Gastroesophageal sphincter (tissue), 3 donors: ENCODE measurements at regions not wholly inside any gene's neighbourhood (a gene's known extent, or its start where the extent isn't known, plus 50 kb on each side); places are given as distances from the start of the nearest gene placed in this dataset.

Experiments
- CTCF ChIP-seq, 4 experiments: fragments of 200-600 bp in 2 of 4; fragments of 450-650 bp in 2 of 4; sonication (generic) in 1 of 4; IDR thresholded peaks; one replicate each; pipeline ENCODE4 v1.5.1; 2017 to 2019; ENCODE audit warnings: antibody characterized with exemption in 4 of 4, mild to moderate bottlenecking in 2 of 4, moderate library complexity in 2 of 4
- POLR2A ChIP-seq, 2 donors: fragments of 450-650 bp; IDR thresholded peaks; one replicate each; pipeline ENCODE4 v1.6.1; 2017; ENCODE audit warnings: antibody characterized with exemption in 2 of 2, mild to moderate bottlenecking in 2 of 2, moderate library complexity in 1 of 2
- POLR2AphosphoS5 ChIP-seq: sonication (generic); formaldehyde crosslinking; IDR thresholded peaks from one replicate; pipeline ENCODE4 v1.6.1; 2017; ENCODE audit warnings: antibody characterized with exemption

- no peak for TF ChIP-seq CTCF (IDR thresholded peaks at IDR 0.05)
- TF ChIP-seq POLR2AphosphoS5 = no peak
- TF ChIP-seq POLR2A (IDR thresholded peaks at IDR 0.05) = no peak
Observed at GRCh38 chr16:5972747-5973146, 875.2 kb upstream of the EEF2KMT start.
